GM18907 (cell line): ENCODE measurements at regions not wholly inside any gene's neighbourhood (a gene's known extent, or its start where the extent isn't known, plus 50 kb on each side); places are given as distances from the start of the nearest gene placed in this dataset.
"Not testable (repeated sequence)": the region's sequence is repeated elsewhere in the genome, so short reads cannot be mapped to it uniquely, and the experiment has no call there.

Source experiments
- ATAC-seq: cut with Tn5 transposase; IDR thresholded peaks from one replicate; pipeline ENCODE4 v1.9.1; 2021; ENCODE audit warnings: mild to moderate bottlenecking, moderate library complexity; ENCODE audit not compliant: unreplicated experiment

DNA sequence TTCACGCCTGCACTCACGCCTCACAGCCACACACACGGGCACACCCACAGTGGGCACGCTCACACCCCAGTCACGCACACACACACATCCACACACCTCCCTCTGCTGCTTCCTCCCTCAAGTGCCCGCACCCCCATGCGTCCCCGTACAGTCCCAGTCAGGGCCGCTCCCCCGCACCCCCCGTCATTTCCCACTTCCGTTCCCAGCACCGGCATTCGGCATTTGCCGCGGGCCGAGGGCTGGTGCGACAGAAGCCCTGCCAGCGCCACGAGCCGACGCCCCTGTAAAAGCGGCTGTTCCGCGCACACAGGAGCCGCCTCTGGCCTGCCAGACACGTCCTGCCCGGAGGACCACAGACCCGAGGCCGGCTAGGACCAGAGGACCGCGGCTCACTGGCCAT is 4428.0 kb upstream of the TPTE start:
- ATAC-seq = not testable (repeated sequence)

DNA sequence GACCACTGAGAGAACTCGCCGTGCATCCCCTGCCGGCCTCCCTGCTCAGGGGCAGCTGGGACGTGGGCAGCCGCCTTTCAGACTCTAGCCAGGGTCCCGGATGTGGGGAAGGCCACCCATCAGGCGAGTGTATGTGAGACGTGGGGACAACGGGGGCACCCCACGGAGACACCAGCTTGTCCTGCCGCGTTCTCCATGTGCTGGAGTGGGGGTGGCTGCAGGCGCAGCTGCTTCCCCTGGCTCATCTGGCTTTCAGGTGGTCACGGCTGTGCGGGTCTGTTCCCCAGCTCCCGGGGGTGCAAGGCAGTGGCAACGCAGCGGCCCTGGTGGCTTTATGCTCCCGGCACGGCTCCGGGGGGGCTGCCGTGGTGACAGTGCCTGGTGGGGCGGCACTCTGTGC is 4427.5 kb upstream of the TPTE start:
- ATAC-seq = not testable (repeated sequence)

DNA sequence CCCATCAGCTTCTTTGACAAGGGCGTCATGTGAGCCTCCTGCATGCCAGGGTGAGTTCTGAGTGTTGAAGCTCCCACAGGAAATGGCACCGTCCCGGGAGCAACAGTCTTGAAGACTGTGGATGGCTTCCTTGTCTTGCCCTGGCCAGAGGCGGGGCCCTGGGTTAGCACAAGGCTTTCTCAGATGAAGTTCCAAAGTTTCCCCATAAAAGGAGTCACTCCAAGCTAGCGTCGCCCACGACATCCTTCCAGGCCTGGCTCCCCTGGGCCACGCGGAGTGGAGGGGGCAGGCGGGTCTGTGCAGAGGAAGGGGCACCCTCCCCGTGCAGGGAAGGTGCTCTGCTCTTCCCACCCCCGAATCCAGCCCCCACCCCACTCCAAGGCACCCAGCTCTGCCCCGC is 4426.1 kb upstream of the TPTE start:
- ATAC-seq = not testable (repeated sequence)

DNA sequence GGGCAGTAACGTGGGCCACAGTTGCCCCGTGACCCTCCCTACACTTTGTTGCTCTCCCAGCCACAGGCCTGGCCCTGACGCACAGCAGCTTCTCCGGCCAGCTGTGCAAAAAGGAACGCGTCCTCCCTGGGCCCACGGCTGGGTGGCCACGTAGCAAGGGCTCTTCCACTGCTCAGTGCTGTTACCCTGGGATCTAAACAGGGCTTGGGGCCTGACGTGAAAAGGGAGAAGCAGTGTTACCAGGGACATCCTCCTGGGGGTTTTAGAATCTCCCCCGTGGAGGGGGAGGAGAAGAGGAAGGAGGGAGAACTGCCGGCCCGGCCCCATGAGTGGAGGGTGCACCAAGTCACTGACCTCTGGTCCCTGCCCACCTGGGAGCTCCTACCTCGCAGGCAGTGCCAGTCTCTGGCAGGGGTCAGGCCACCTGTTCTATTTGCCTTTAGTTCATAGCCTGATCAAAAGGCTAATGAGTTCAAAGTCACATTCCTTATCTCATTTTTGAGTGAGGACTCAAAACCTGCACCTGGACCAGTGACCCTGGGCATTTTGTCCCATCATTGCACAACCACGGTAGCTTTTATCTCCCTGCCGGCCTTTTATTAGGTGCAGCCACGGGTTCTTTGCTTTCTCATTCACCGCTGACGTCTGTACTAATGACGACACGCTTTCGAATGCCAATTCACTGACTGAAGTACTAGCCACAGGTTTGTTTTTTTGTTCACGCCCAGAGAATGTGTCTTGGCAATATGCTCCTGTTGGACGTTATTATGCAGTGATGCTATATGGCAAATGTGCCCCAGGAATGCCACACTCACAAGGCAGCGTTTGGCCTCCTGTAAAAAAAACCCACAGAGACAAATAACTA is 4424.6 kb upstream of the TPTE start:
- not testable (repeated sequence) for ATAC-seq

DNA sequence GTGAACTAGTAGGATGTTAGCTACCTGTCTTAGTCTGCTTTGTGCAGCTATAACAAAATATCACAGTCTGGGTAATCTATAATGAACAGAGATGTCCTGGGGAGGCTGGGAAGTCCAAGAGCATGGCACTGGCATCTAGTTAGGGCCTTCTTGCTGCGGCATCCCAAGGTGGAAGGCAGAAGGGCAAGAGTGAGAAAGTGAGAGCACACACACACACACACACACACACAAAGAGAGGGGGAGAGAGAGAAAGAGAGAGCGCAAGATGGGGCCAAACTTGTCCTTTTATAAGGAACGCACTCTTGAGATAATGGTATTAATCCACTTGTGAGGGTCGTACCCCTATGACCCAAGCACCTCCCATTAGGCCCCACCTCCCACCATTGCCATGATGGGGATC is 4423.6 kb upstream of the TPTE start:
- ATAC-seq = not testable (repeated sequence)

DNA sequence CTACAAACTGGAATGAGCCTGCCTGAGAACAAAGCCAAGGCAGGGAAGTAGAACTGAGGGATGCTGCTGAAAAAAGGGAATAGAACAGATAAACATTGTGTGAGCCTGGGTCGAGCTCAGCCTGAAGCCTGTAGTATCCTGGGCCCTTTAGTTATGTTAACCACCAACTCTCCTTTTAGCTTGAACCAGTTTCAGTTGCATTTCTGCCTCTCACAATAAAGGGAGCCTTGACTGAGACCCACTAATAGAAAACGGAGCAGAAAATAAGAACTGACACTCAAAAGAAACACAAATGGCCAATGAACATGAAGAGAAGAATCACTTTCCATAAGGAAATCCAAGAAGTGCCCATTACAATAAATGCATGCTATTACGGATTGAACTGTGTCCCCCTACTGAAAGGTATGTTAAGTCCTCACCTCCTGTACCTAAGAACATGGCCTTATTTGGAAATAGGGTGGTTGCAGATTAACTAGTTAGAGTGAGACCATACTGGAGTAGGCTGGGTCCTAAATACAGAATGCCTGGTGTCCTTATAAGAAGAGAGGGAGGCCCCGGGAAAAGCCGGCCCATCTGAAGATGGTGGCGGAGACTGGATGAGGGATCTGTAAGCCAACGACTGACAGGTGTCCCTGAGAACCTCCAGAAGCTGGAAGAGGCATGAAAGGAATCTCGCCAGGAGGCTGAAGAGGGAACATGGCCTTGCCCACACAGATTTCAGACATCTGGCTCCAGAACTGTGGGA is 4423.0 kb upstream of the TPTE start:
- ATAC-seq = peak; percentile 67

DNA sequence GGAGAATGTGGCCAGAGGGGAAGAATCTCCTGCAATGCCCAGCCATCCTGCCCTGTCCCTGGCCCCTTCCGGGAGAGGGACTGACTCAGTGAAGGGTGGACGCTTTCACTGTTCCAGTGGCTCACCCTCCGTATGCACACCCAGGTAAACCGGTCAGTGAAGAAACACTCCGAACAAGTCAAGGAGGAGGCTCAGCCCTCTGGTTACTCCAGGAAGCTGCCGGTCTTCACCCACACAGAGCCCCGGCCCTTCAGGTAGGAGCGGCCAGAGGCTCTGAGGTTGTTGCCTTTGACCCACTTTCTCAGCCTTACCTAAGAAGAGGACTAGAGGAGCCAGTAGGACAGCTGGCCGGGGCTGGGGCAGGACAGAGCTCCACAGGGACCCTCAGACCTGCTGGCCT is 4419.8 kb upstream of the TPTE start:
- ATAC-seq = not testable (repeated sequence)

DNA sequence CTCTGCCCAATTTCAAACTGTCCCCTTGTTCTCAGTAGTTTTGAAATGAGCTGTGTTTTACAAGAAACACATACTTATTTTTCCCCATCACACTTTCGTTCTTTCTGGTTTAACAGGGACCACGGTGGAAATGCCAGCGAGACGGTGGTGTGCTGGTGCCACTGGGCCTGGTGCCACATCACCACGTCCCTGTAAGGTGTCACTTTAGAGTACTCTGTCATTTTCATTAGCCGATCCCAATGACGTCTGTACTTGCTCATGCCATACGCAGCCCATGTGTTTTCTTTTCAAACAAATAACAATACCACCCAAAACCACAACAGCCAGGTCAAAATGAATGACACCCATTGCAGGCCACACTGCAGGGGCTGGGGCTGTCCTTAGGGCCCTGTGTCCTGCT is 4416.8 kb upstream of the TPTE start:
- not testable (repeated sequence) for ATAC-seq

DNA sequence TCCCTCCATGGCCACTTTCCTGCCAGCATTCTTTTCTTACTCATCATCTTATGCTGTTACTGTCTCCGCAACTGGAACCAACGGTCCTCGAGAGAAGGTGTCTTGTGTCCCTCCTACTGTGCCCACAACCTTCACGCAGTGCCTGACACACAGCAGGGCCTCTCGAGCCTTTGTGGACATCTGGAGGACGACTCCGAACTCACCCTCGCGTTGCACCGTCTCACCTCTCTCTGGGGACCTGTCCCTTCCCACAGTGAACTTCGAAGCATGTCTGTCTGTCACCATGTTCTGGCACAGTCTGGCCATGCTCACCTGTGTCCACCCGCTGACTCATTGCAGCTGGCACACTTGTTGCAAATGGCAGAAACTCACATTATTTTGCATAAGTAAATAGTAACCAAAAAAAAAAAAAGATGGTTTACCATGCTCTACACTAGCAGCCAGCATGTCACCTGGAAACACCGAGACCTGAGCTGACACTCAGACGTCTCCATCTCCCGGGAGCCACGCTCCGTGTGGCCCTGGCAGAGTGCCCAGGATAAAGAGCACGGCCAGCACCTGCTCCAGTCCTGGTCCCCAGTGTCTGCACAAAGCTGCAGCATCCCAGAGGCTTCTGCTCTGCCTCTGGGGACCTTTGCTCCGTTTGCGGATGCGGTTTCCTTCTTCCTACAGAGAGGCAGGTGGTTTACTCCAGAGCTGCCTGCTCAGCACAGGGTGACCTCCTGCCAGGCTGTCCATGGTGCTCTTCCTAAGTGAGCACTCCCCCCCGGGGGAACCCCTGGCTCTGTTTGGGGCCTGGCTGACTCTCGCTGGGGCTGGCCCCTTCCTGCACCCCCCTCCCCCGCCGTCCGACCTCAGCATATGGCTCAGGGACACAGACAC is 4414.5 kb upstream of the TPTE start:
- ATAC-seq = peak; percentile 44

DNA sequence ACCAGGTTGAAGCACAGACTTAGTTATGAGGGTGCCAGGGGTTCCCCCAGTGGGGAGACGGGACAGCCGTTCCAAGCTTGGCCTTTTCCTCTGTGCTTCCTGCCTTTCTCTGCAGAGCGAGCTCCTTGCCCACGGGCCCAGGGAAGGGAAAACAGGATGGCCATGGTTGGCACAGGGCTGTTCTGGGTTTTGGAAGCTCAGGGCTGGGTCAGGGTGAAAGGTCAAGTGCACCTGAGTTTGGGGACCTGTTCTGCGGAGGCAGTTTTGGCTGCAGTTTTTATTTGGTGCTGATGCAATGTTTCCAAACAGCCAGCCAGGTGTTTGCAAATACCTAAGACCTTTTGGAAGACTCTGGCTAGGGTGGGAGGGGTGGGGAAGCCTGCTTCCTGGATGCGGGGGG is 4412.5 kb upstream of the TPTE start:
- not testable (repeated sequence) for ATAC-seq

DNA sequence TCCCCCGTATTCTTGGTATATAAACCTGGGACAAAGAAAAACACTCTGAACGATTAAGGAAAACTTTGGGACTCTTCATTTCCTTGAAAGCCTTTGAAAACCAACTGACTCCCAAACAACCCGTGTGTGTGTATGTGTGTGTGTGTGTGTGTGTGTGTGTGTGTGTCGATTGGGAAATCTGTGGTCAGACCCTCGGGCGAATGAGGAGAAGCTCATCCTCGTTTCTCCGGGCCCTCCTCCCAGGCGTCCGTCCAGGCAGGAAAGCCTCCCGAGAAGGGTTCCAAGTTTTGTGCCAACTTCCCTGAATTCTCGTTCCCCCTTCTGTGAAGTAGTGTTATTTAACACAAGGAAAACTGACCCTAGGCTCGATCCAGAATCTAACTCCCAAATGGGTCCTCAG is 4411.6 kb upstream of the TPTE start:
- ATAC-seq = not testable (repeated sequence)

DNA sequence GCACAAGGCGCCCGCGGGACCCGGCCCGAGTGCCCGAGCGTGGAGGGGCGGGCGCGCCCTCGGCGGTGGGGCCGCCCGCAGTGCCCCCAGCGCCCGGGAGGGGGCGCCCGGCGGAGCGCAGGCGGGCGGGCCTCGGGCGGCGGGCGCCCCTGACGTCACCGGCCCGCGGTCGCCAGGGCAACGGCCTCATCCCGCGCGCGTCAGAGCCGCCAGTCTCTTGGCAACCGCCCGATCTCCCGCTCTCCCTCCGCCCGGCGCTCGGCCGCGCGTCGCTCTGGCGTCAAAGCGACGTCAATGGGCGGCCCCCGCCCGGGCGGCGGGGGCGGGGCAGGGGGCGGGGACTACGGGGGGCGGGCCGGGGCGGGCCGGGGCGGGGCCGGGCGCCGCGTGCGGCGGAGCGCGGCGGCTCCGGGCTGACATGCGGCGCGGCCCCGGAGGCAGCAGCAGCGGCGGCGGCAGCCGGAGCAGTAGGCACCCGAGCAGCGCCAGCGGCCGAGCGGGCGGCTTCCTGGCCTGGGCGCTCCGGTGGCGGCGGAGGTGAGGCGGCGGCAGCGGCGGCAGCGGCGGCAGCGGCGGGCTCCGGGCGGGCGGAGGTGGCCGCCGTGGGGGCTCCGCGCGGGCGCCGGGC is 4410.6 kb upstream of the TPTE start:
- peak; percentile 78 for ATAC-seq

DNA sequence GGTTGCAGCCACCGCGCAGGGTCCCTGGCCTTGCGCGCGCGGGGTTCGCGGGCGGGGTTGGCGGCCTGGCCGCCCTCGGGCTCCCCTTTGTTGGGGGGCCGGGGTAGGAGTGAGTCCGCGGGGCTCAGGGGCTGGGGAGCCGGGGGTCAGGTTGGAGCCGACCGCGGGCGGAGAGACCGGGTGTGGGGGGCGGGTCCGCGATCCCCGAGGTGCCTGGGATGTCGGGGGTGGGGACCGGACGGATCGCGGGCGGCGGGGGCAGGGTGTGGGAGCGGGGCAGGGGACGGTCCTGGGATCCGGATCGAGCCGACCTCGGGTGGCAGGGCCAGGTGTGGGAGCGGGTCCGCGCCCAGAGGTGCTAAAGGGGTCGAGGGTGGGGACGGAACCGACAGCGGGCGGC is 4410.0 kb upstream of the TPTE start:
- not testable (repeated sequence) for ATAC-seq

DNA sequence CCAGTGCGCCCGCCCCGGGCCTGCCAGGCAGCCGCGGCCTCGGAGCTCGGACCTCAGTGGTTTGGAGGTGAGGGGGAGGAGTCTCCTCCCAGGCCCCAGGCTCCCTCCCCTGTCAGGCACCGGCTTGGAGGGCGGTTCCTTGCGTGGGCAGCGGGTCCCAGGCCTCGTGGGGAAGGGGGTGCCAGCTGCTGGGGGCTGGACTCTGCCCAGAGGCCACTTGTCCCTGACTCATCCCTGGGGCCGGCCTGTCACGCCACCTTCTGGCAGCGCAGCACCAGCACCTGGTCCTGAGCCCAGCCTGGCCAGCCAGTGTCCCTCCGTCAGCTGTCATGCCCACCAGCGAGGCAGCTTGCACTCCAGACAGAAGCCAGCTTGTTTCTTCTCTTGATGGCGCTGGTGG is 4403.0 kb upstream of the TPTE start:
- ATAC-seq = not testable (repeated sequence)

DNA sequence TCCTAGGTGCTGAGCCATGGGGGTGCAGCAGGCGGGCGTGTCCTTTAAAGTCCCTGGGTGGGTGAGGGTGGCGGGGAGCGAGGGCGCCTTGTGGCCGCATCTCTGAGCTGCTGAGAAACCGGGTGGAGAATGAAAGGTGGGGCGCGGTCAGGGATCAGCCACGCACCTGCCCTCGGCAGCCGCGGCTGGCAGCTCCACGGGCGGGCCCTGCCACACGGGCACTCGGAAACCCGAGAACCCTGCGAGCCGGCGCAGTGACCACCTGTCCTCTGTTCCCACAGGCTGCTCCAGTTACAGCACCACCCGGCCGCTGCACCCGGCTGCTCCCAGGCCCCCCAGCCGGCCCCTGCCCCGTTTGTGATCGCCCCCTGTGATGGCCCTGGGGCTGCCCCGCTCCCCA is 4400.5 kb upstream of the TPTE start:
- not testable (repeated sequence) for ATAC-seq

DNA sequence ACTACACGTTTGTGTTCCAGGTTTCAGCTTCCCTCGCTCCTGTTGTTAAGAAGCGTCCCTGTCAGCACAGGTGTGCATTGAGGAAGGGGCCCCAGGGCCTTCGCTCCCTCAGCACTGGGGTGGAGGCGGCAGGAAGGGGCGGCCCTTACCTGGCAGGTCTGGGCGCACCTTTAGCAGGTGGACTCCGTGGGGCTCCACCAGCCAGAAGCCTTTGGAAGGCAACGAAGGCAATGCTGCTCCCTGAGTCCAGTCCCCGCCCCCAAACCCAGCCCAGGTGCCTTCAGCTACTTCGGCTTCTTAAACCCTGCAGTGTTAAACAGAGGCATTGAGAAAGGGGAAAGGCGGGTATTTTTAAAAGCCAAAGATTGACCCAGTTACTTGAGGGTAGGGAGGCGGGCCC is 4398.8 kb upstream of the TPTE start:
- not testable (repeated sequence) for ATAC-seq

DNA sequence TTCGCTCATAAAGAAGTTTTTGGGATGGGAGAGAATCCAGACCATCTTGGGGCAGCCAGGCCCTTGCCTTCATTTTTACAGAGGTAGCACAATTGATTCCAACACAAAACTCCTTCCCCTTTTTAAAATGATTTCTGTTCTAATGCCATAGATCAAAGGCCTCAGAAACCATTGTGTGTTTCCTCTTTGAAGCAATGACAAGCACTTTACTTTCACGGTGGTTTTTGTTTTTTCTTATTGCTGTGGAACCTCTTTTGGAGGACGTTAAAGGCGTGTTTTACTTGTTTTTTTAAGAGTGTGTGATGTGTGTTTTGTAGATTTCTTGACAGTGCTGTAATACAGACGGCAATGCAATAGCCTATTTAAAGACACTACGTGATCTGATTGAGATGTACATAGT is 4398.2 kb upstream of the TPTE start:
- not testable (repeated sequence) for ATAC-seq

DNA sequence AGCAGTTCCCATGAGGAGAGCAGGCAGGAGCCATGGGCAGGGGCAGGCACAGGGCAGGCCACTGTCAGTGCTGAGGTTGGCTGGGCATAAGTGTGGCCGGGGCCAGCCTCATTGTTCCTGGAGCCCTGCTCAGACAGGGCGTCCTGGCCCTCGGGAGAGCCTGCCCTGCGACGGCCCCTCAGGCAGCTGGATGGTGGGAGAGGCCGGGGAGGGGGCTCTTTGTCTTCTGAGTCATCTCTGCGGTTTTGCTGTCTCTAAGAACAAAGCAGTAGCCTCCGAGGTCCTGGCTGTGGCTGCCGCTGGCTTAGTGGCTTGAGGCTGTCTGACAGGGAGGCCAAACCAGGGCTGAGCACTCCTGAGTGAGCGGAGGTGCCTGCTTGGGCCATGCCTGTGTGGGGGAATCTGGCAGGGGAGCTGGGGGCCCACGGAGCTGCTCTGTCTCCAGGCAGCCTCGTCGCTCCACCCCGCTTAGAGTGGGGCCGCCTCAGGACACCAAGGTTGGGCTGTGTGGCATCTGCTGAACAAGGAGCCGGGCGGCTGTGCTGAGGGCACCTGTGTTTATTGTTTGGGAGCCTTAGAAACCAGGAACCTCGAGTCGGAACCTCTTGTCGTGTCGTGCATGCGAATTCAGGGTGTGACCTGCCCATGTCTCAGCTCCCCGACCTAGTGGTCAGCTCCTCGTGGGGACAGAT is 4395.7 kb upstream of the TPTE start:
- ATAC-seq = not testable (repeated sequence)

DNA sequence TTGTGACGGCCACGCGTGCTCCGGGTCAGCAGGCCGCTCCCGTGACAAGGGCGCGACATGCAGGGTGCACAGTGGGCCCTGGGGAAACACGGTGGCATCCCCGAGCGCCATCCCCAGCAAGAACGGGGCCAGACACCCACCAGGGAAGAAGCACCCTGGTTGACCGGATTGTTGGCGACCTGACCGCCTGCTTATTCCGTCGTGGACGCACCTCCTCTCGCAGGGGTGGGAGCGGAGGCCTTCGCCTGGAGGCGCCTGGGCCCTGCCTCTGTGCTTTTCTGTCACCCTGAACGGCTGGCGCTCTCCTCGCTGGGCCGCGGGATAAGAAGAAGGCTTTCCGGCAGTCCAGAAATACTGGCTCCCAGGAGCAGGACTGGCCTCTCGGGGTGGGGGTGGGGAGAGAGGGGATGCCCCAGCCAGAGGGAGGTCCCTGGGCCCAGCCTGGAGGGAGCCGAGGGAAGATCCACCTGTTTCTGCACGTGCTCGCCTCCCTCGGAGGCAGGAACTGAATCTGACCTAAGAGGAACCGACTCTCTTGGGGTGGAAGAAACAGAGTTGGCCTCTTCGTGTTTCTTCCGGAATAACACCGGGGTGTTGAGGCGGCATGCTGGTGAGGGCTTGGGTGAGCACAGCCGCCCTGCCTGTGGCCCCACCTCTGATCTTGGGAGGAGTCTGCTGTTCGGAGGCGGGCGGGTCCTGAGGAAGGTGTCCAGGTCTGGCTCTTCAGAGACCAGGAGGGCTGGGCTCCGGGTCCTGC is 4394.2 kb upstream of the TPTE start:
- ATAC-seq = peak; percentile 60
